ENCODE measurements at regions not wholly inside any gene's neighbourhood (a gene's known extent, or its start where the extent isn't known, plus 50 kb on each side); places are given as distances from the start of the nearest gene placed in this dataset.

DNA sequence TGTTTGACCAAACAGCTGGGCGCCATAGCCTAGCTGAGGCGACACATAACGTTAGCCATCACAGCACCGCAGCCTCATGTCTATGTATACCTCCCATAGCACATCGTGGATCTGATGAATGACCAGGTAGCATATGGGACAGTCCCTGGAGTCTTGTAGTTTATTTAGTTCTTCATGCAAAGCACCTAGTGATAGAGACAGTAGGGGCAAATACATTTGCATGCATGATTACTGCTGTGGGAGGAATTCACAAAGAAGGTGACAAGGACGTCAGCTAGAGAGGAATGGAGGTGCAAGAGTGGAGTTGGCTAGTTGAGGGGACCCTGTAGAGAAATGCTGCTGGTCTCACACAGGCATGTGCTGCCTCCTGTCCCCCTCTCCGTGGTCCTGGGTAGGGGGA, 478.9 kb upstream of the HS6ST1 start:
- no peak for ATAC-seq
- Histone ChIP-seq H3K36me3 (ENCODE audit: control insufficient read depth in 2 of 3, insufficient read depth in 3 of 3, low read length in 3 of 3) (no peaks in the 10 kb centered on the region), H3K4me3 (ENCODE audit: low read length) (no peak overlapping the region), H3K4me1 (ENCODE audit: control insufficient read depth in 2 of 2, insufficient read depth in 2 of 2, low read length in 2 of 2) (no peaks in the 10 kb centered on the region), H3K9me3 (ENCODE audit: control insufficient read depth in 2 of 3, low read length in 3 of 3) (no peaks in the 10 kb centered on the region), H3K27me3 (ENCODE audit: control insufficient read depth in 2 of 2, insufficient read depth in 2 of 2, low read length in 2 of 2) (no peaks in the 10 kb centered on the region), H3K27ac (ENCODE audit: low read depth, low read length) (no peak overlapping the region)
- H3K4me3 Mint-ChIP-seq, result no peak overlapping the region
- H3K4me1 Mint-ChIP-seq, result no peaks in the 10 kb centered on the region
- no peaks in the 10 kb centered on the region for H3K36me3 Mint-ChIP-seq
- POLR2A ChIA-PET, result no interaction called here
- no peak for DNase-seq
- peaks cover 0 to 4% (median 0%) of the 10 kb centered on the region in 5 donors for H3K27me3 Mint-ChIP-seq
- intact Hi-C loops (cut with micrococcal nuclease), result no loop called here
- H3K9me3 Mint-ChIP-seq, result no peaks in the 10 kb centered on the region
- CTCF ChIA-PET, result no interaction called here
- H3K27ac Mint-ChIP-seq, result no peak overlapping the region

DNA sequence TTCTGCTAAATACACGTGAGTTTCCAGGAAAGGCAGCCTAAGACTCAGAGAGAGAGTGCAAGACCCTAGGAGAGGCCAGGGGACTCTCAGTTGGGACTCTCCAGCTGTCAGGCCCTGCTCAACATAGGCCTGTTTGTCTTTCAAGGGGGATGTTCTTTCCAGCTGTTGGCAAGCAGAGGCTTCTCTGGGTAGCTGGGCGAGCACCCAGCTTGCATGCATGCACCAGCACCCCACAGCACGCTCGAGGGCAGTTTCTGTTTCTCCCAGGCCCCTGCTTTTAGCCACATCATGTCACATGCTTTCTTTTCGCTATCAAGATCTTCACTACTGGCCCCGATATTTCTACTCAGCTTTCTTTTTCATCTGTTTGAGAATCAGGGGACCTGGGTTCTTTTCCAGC, 479.3 kb upstream of the HS6ST1 start:
- Mint-ChIP-seq H3K4me1 (no peaks in the 10 kb centered on the region), H3K27me3 (peaks cover 0 to 4% (median 3%) of the 10 kb centered on the region in 5 donors), H3K27ac (no peak overlapping the region), H3K4me3 (no peak overlapping the region), H3K9me3 (no peaks in the 10 kb centered on the region), H3K36me3 (no peaks in the 10 kb centered on the region)
- H3K4me3 ChIP-seq (ENCODE audit: low read length), result no peak overlapping the region
- H3K36me3 ChIP-seq (ENCODE audit: control insufficient read depth in 2 of 3, insufficient read depth in 3 of 3, low read length in 3 of 3), result no peaks in the 10 kb centered on the region
- H3K27me3 ChIP-seq (ENCODE audit: control insufficient read depth in 2 of 2, insufficient read depth in 2 of 2, low read length in 2 of 2), result no peaks in the 10 kb centered on the region
- CTCF ChIA-PET, result no interaction called here
- no peaks in the 10 kb centered on the region for H3K9me3 ChIP-seq (ENCODE audit: control insufficient read depth in 2 of 3, low read length in 3 of 3)
- H3K27ac ChIP-seq (ENCODE audit: low read depth, low read length), result no peak overlapping the region
- no peaks in the 10 kb centered on the region for H3K4me1 ChIP-seq (ENCODE audit: control insufficient read depth in 2 of 2, insufficient read depth in 2 of 2, low read length in 2 of 2)
- ATAC-seq (no peak), DNase-seq (no peak)
- POLR2A ChIA-PET, result no interaction called here
- intact Hi-C loops (cut with micrococcal nuclease), result no loop called here

DNA sequence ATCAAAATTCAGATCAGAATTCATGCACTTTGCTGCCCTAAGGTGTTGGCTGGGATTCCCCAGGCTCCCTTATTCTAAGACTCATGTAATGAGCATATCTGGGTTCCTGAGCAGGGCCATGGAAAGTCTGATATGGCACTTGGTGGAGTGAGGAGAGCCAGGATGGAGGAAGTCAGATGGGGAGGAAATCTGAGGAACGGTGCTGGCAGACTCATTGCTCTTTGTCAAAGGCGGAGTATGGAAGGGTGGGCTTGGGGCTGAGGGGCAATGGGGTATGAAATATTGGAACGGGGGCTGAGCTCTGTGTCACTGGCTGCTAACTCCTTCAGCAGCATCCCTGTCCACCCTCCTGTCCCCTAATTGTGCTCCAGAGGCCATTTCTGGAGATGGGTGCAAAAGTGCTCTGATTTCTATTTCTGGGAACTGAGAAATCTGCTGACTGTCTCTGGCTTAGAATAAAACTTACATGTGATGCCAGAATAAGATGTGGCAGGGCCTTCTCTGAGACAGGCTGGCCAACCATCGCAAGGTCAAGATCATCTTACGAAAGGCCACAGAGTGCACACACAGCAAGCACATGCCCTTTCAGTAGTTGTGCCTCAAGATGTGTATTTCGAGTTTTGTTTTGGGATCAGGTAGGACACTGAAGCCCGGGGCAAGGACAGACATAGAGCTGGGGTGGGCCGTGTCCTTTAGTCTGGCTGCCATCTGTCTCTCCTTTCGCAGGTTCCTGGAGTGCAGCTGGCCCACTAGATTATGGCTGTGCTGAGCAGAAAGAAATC, 480.0 kb upstream of the HS6ST1 start:
- intact Hi-C loops (cut with micrococcal nuclease), result no loop called here
- CTCF ChIA-PET, result no interaction called here

GRCh38 chr2:128799284-128799552, 480.6 kb upstream of the HS6ST1 start:
- H3K27ac Mint-ChIP-seq, result no peak overlapping the region

More for the DNA sequence above, 480.0 kb upstream of the HS6ST1 start:
- H3K9me3 Mint-ChIP-seq, result no peaks in the 10 kb centered on the region
- Histone ChIP-seq H3K9me3 (ENCODE audit: control insufficient read depth in 2 of 3, low read length in 3 of 3) (no peaks in the 10 kb centered on the region), H3K27ac (ENCODE audit: low read depth, low read length) (no peak overlapping the region), H3K4me3 (ENCODE audit: low read length) (no peak overlapping the region), H3K4me1 (ENCODE audit: control insufficient read depth in 2 of 2, insufficient read depth in 2 of 2, low read length in 2 of 2) (no peaks in the 10 kb centered on the region), H3K27me3 (ENCODE audit: control insufficient read depth in 2 of 2, insufficient read depth in 2 of 2, low read length in 2 of 2) (no peaks in the 10 kb centered on the region), H3K36me3 (ENCODE audit: control insufficient read depth in 2 of 3, insufficient read depth in 3 of 3, low read length in 3 of 3) (no peaks in the 10 kb centered on the region)
- no peak overlapping the region for H3K27ac Mint-ChIP-seq
- POLR2A ChIA-PET, result no interaction called here
- DNase-seq (no peak), ATAC-seq (no peak)
- H3K36me3 Mint-ChIP-seq, result no peaks in the 10 kb centered on the region
- no peak overlapping the region for H3K4me3 Mint-ChIP-seq
- H3K27me3 Mint-ChIP-seq, result peaks cover 0 to 4% (median 4%) of the 10 kb centered on the region in 5 donors
- no peaks in the 10 kb centered on the region for H3K4me1 Mint-ChIP-seq

GRCh38 chr2:128799730-128800129, 481.1 kb upstream of the HS6ST1 start:
- CTCF ChIA-PET, result no interaction called here
- POLR2A ChIA-PET, result no interaction called here
- no peaks in the 10 kb centered on the region for H3K4me1 Mint-ChIP-seq
- no peak for DNase-seq
- H3K27ac Mint-ChIP-seq, result no peak overlapping the region
- H3K36me3 ChIP-seq (ENCODE audit: control insufficient read depth in 2 of 3, insufficient read depth in 3 of 3, low read length in 3 of 3), result no peaks in the 10 kb centered on the region
- no peak for ATAC-seq
- H3K4me3 Mint-ChIP-seq, result no peak overlapping the region
- intact Hi-C loops (cut with micrococcal nuclease), result no loop called here
- no peaks in the 10 kb centered on the region for H3K36me3 Mint-ChIP-seq
- H3K4me1 ChIP-seq (ENCODE audit: control insufficient read depth in 2 of 2, insufficient read depth in 2 of 2, low read length in 2 of 2), result no peaks in the 10 kb centered on the region
- no peak overlapping the region for H3K27ac ChIP-seq (ENCODE audit: low read depth, low read length)
- no peak overlapping the region for H3K4me3 ChIP-seq (ENCODE audit: low read length)
- no peaks in the 10 kb centered on the region for H3K9me3 Mint-ChIP-seq
- H3K9me3 ChIP-seq (ENCODE audit: control insufficient read depth in 2 of 3, low read length in 3 of 3), result no peaks in the 10 kb centered on the region
- no peaks in the 10 kb centered on the region for H3K27me3 ChIP-seq (ENCODE audit: control insufficient read depth in 2 of 2, insufficient read depth in 2 of 2, low read length in 2 of 2)
- peaks cover 0 to 4% (median 4%) of the 10 kb centered on the region in 5 donors for H3K27me3 Mint-ChIP-seq

More at GRCh38 chr2:128799284-128799552, 480.6 kb upstream of the HS6ST1 start:
- Histone ChIP-seq H3K4me1 (ENCODE audit: control insufficient read depth in 2 of 2, insufficient read depth in 2 of 2, low read length in 2 of 2) (no peaks in the 10 kb centered on the region), H3K27me3 (ENCODE audit: control insufficient read depth in 2 of 2, insufficient read depth in 2 of 2, low read length in 2 of 2) (no peaks in the 10 kb centered on the region), H3K36me3 (ENCODE audit: control insufficient read depth in 2 of 3, insufficient read depth in 3 of 3, low read length in 3 of 3) (no peaks in the 10 kb centered on the region), H3K27ac (ENCODE audit: low read depth, low read length) (no peak overlapping the region), H3K4me3 (ENCODE audit: low read length) (no peak overlapping the region), H3K9me3 (ENCODE audit: control insufficient read depth in 2 of 3, low read length in 3 of 3) (no peaks in the 10 kb centered on the region)
- CTCF ChIA-PET, result no interaction called here
- DNase-seq, result no peak
- Mint-ChIP-seq H3K4me3 (no peak overlapping the region), H3K9me3 (no peaks in the 10 kb centered on the region), H3K36me3 (no peaks in the 10 kb centered on the region), H3K4me1 (no peaks in the 10 kb centered on the region), H3K27me3 (peaks cover 0 to 4% (median 4%) of the 10 kb centered on the region in 5 donors)
- intact Hi-C loops (cut with micrococcal nuclease), result no loop called here
- no peak for ATAC-seq
- POLR2A ChIA-PET, result no interaction called here

DNA sequence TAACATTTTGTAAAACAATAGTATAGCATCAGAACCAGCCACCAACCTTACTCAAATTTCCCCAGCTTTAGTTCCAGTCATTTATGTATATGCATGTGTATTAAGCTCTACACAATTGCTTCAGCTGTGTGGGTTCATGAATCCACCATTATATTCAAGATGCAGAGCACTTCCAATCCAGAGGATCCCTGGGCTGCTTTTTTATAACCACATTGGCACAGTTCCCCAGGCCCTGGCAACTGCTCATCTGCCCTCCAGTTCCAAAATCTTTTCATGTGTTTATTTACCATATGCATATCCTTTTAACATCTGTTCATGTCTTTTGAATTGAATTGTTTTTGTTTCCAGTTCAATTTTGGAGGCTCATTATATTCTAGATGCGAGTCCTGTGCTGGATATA, 482.9 kb upstream of the HS6ST1 start:
- Histone ChIP-seq H3K4me1 (ENCODE audit: control insufficient read depth in 2 of 2, insufficient read depth in 2 of 2, low read length in 2 of 2) (no peaks in the 10 kb centered on the region), H3K27ac (ENCODE audit: low read depth, low read length) (no peak overlapping the region), H3K27me3 (ENCODE audit: control insufficient read depth in 2 of 2, insufficient read depth in 2 of 2, low read length in 2 of 2) (no peaks in the 10 kb centered on the region), H3K36me3 (ENCODE audit: control insufficient read depth in 2 of 3, insufficient read depth in 3 of 3, low read length in 3 of 3) (no peaks in the 10 kb centered on the region), H3K9me3 (ENCODE audit: control insufficient read depth in 2 of 3, low read length in 3 of 3) (no peaks in the 10 kb centered on the region), H3K4me3 (ENCODE audit: low read length) (no peak overlapping the region)
- DNase-seq (no peak), ATAC-seq (no peak)
- Mint-ChIP-seq H3K27me3 (peaks cover 0 to 4% (median 4%) of the 10 kb centered on the region in 5 donors), H3K27ac (no peak overlapping the region), H3K4me1 (no peaks in the 10 kb centered on the region), H3K4me3 (no peak overlapping the region), H3K9me3 (peaks cover 0 to under 1% (median 0%) of the 10 kb centered on the region in 11 donors), H3K36me3 (no peaks in the 10 kb centered on the region)
- ChIA-PET POLR2A (no interaction called here), CTCF (no interaction called here)
- intact Hi-C loops (cut with micrococcal nuclease), result no loop called here

DNA sequence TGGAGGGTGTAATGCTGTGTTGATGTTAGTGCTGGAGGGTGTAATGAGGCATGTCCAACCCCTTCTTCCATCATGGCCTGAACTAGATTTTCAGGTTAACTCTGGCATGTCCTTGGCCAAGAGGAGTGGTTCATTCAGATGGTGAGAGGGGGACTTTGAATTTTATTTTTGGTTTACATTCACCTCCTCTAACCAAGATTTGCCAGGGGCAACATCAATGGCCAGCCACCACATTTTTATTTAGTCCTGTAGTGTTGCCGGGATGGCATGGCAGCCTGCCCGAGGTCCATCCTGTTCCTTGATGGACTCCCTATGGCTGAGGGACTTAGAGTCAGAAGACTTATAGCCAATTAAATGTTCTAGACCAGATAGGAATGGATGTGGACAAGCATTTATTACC, 484.6 kb upstream of the HS6ST1 start:
- Mint-ChIP-seq H3K4me1 (no peaks in the 10 kb centered on the region), H3K27ac (no peak overlapping the region), H3K27me3 (peaks cover 0 to 4% (median 4%) of the 10 kb centered on the region in 5 donors), H3K4me3 (no peak overlapping the region), H3K9me3 (peaks cover 0 to 5% (median 0%) of the 10 kb centered on the region in 11 donors), H3K36me3 (no peaks in the 10 kb centered on the region)
- DNase-seq (no peak), ATAC-seq (no peak)
- Histone ChIP-seq H3K4me3 (ENCODE audit: low read length) (no peak overlapping the region), H3K4me1 (ENCODE audit: control insufficient read depth in 2 of 2, insufficient read depth in 2 of 2, low read length in 2 of 2) (no peaks in the 10 kb centered on the region), H3K36me3 (ENCODE audit: control insufficient read depth in 2 of 3, insufficient read depth in 3 of 3, low read length in 3 of 3) (no peaks in the 10 kb centered on the region), H3K27ac (ENCODE audit: low read depth, low read length) (no peak overlapping the region), H3K27me3 (ENCODE audit: control insufficient read depth in 2 of 2, insufficient read depth in 2 of 2, low read length in 2 of 2) (no peaks in the 10 kb centered on the region), H3K9me3 (ENCODE audit: control insufficient read depth in 2 of 3, low read length in 3 of 3) (no peaks in the 10 kb centered on the region)
- intact Hi-C loops (cut with micrococcal nuclease), result no loop called here
- CTCF ChIA-PET, result no interaction called here
- POLR2A ChIA-PET, result no interaction called here

Measured in naive thymus-derived CD4-positive, alpha-beta T cell (primary cell).